Loucy (cell line): ENCODE measurements at regions not wholly inside any gene's neighbourhood (a gene's known extent, or its start where the extent isn't known, plus 50 kb on each side); places are given as distances from the start of the nearest gene placed in this dataset.

Experiments
- CTCF ChIP-seq: fragments of 200-600 bp; sonication (generic); conservative IDR thresholded peaks from 2 replicates; pipeline ENCODE4 v1.5.1; 2014; ENCODE audit warnings: mild to moderate bottlenecking, antibody characterized with exemption, low read length
- EZH2phosphoT487 ChIP-seq: fragments of 200-600 bp; IDR thresholded peaks from 2 replicates; pipeline ENCODE4 v1.6.1; 2018; ENCODE audit warnings: antibody characterized with exemption, mild to moderate bottlenecking, moderate library complexity, borderline replicate concordance

- TF ChIP-seq CTCF (no peak), EZH2phosphoT487 (no peak)
These were observed 61.6 kb upstream of the RUNX3 start for GRCh38 chr1:24991697-24992096.
